WTC11 (cell line): ENCODE measurements at regions not wholly inside any gene's neighbourhood (a gene's known extent, or its start where the extent isn't known, plus 50 kb on each side); places are given as distances from the start of the nearest gene placed in this dataset.

Experiments
- CDX4 ChIP-seq: fragments of 250-450 bp; sonication (Bioruptor Pico); IDR thresholded peaks from 2 replicates; pipeline ENCODE4 v1.9.0; 2021; ENCODE audit warnings: moderate library complexity, mild to moderate bottlenecking, inconsistent platforms, borderline replicate concordance
- CTCF ChIP-seq: fragments of 200-600 bp; IDR thresholded peaks from 2 replicates; pipeline ENCODE4 v1.8.0; 2022; ENCODE audit warnings: antibody characterized with exemption
- GABPB1 ChIP-seq: sonication (generic); formaldehyde crosslinking; IDR thresholded peaks from 2 replicates; pipeline ENCODE4 v1.8.1; 2023; ENCODE audit warnings: mild to moderate bottlenecking, missing genetic modification reagents
- NFYB ChIP-seq: sonication (generic); formaldehyde crosslinking; conservative IDR thresholded peaks from 2 replicates; pipeline ENCODE4 v1.8.0; 2022; ENCODE audit warnings: low read depth, missing genetic modification reagents
- TEAD4 ChIP-seq: sonication (generic); formaldehyde crosslinking; IDR thresholded peaks from 2 replicates; pipeline ENCODE4 v1.8.0; 2022; ENCODE audit warnings: mild to moderate bottlenecking, missing genetic modification reagents
- ZBTB21 ChIP-seq: sonication (generic); formaldehyde crosslinking; IDR thresholded peaks from 2 replicates; pipeline ENCODE4 v1.8.1; 2023; ENCODE audit warnings: mild to moderate bottlenecking, missing genetic modification reagents, borderline replicate concordance
- ZNF232 ChIP-seq: sonication (generic); formaldehyde crosslinking; IDR thresholded peaks from 2 replicates; pipeline ENCODE4 v1.8.0; 2022; ENCODE audit warnings: mild to moderate bottlenecking, missing genetic modification reagents
- ZNF281 ChIP-seq: sonication (generic); formaldehyde crosslinking; IDR thresholded peaks from 2 replicates; pipeline ENCODE4 v1.8.0; 2023; ENCODE audit warnings: mild to moderate bottlenecking, missing genetic modification reagents
- TF ChIP-seq, protein P1 (sequence below): sonication (generic); formaldehyde crosslinking; conservative IDR thresholded peaks from 2 replicates; pipeline ENCODE4 v1.8.1; 2022; ENCODE audit warnings: mild to moderate bottlenecking, missing genetic modification reagents

GRCh38 chr9:89797255-89797654, 192.4 kb downstream of the GADD45G start:
- no peak for TF ChIP-seq CTCF
- TF ChIP-seq ZNF281, result no peak
- TF ChIP-seq CDX4 (CRISPR knock-in tag), result no peak
- TF ChIP-seq ZNF232 (CRISPR knock-in tag), result no peak
- no peak for TF ChIP-seq ZBTB21 (CRISPR knock-in tag)
- TF ChIP-seq GABPB1 (CRISPR knock-in tag), result no peak
- TF ChIP-seq TEAD4 (CRISPR knock-in tag), result no peak
- TF ChIP-seq, protein P1, sequence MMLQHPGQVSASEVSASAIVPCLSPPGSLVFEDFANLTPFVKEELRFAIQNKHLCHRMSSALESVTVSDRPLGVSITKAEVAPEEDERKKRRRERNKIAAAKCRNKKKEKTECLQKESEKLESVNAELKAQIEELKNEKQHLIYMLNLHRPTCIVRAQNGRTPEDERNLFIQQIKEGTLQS (CRISPR knock-in tag), result no peak
- TF ChIP-seq NFYB (CRISPR knock-in tag), result no peak
